Karpas-422 (cell line): ENCODE measurements at regions not wholly inside any gene's neighbourhood (a gene's known extent, or its start where the extent isn't known, plus 50 kb on each side); places are given as distances from the start of the nearest gene placed in this dataset.

Source experiments
- DNase-seq: peaks from one replicate; pipeline ENCODE4 v3.0.0-alpha.2; 2015
- H2AFZ ChIP-seq: fragments of 200-600 bp; sonication (generic); 2 replicates; pipeline ENCODE4 v1.6.1; 2014; ENCODE audit warnings: antibody characterized with exemption, low read length, mixed read lengths
- H3K27ac ChIP-seq: fragments of 200-600 bp; sonication (generic); 2 replicates; pipeline ENCODE4 v1.5.1; 2014; ENCODE audit warnings: mild to moderate bottlenecking, low read length, moderate library complexity
- H3K27me3 ChIP-seq: fragments of 200-600 bp; sonication (generic); 2 replicates; pipeline ENCODE4 v1.6.1; 2014; ENCODE audit warnings: low read length, mixed read lengths
- H3K36me3 ChIP-seq: fragments of 200-600 bp; sonication (generic); 2 replicates; pipeline ENCODE4 v1.6.1; 2014; ENCODE audit warnings: low read length, mixed read lengths; ENCODE audit not compliant: insufficient read depth
- H3K4me1 ChIP-seq: fragments of 200-600 bp; sonication (generic); 2 replicates; pipeline ENCODE4 v1.6.1; 2014; ENCODE audit warnings: mild to moderate bottlenecking, low read length, mixed read lengths
- H3K4me2 ChIP-seq: fragments of 200-600 bp; sonication (generic); 2 replicates; pipeline ENCODE4 v1.6.1; 2014; ENCODE audit warnings: low read length, low read depth, mild to moderate bottlenecking; ENCODE audit not compliant: poor library complexity, severe bottlenecking
- H3K4me3 ChIP-seq: fragments of 200-600 bp; sonication (generic); 2 replicates; pipeline ENCODE4 v1.5.1; 2014; ENCODE audit warnings: mild to moderate bottlenecking, antibody characterized with exemption, low read length, mixed read lengths
- H3K79me2 ChIP-seq: fragments of 200-600 bp; sonication (generic); 2 replicates; pipeline ENCODE4 v1.6.1; 2014; ENCODE audit warnings: mild to moderate bottlenecking, low read length, mixed read lengths
- H3K9ac ChIP-seq: fragments of 200-600 bp; sonication (generic); 2 replicates; pipeline ENCODE4 v1.6.0; 2014; ENCODE audit warnings: low read length
- H3K9me2 ChIP-seq: fragments of 200-600 bp; sonication (generic), shearing (Covaris generic); replicated peaks from 2 replicates; pipeline ENCODE4 v1.6.0; 2014; ENCODE audit warnings: mild to moderate bottlenecking, low read length, moderate library complexity; ENCODE audit not compliant: insufficient read depth
- H3K9me3 ChIP-seq: fragments of 300-700, 200-600 bp; sonication (generic); 2 replicates; pipeline ENCODE4 v1.6.1; 2014; ENCODE audit warnings: low read length, mixed read lengths
- H4K20me1 ChIP-seq: fragments of 200-600 bp; sonication (generic); 2 replicates; pipeline ENCODE4 v1.6.1; 2014; ENCODE audit warnings: mild to moderate bottlenecking, antibody characterized with exemption, low read length, low read depth; ENCODE audit not compliant: insufficient read depth

GRCh38 chr2:156136566-156136965, 196.0 kb downstream of the NR4A2 start:
- no peaks in the 10 kb centered on the region for H3K27me3 ChIP-seq
- H3K4me1 ChIP-seq = no peaks in the 10 kb centered on the region
- no peaks in the 10 kb centered on the region for H3K36me3 ChIP-seq
- H4K20me1 ChIP-seq = no peaks in the 10 kb centered on the region
- no peak overlapping the region for H2AFZ ChIP-seq
- no peak overlapping the region for H3K27ac ChIP-seq
- no peaks in the 10 kb centered on the region for H3K9me2 ChIP-seq
- H3K4me2 ChIP-seq = no peak overlapping the region
- H3K79me2 ChIP-seq = no peaks in the 10 kb centered on the region
- DNase-seq = no peak
- peaks cover 7% of the 10 kb centered on the region for H3K9me3 ChIP-seq
- no peak overlapping the region for H3K9ac ChIP-seq
- no peak overlapping the region for H3K4me3 ChIP-seq

- Histone ChIP-seq H3K4me1 (no peaks in the 10 kb centered on the region), H3K27ac (no peak overlapping the region), H3K27me3 (no peaks in the 10 kb centered on the region), H3K4me2 (no peak overlapping the region), H3K9ac (no peak overlapping the region), H3K36me3 (no peaks in the 10 kb centered on the region), H3K9me2 (no peaks in the 10 kb centered on the region), H4K20me1 (no peaks in the 10 kb centered on the region), H3K79me2 (no peaks in the 10 kb centered on the region), H3K9me3 (peaks cover 8% of the 10 kb centered on the region), H3K4me3 (no peak overlapping the region), H2AFZ (no peak overlapping the region)
- no peak for DNase-seq
Observed at GRCh38 chr2:156134887-156135286, 197.6 kb downstream of the NR4A2 start.

GRCh38 chr2:156132941-156133340, 199.6 kb downstream of the NR4A2 start:
- Histone ChIP-seq H3K79me2 (no peaks in the 10 kb centered on the region), H3K4me2 (no peak overlapping the region), H3K27me3 (no peaks in the 10 kb centered on the region), H2AFZ (no peak overlapping the region), H3K4me3 (no peak overlapping the region), H3K9me2 (no peaks in the 10 kb centered on the region), H3K27ac (no peak overlapping the region), H3K36me3 (no peaks in the 10 kb centered on the region), H3K4me1 (no peaks in the 10 kb centered on the region), H3K9ac (no peak overlapping the region), H4K20me1 (no peaks in the 10 kb centered on the region), H3K9me3 (peaks cover 11% of the 10 kb centered on the region)
- DNase-seq = no peak

GRCh38 chr2:156132130-156132529, 200.4 kb downstream of the NR4A2 start:
- no peak overlapping the region for H3K4me2 ChIP-seq
- no peaks in the 10 kb centered on the region for H4K20me1 ChIP-seq
- no peak overlapping the region for H3K4me3 ChIP-seq
- no peaks in the 10 kb centered on the region for H3K79me2 ChIP-seq
- H2AFZ ChIP-seq = no peak overlapping the region
- H3K27me3 ChIP-seq = no peaks in the 10 kb centered on the region
- H3K9me2 ChIP-seq = no peaks in the 10 kb centered on the region
- H3K36me3 ChIP-seq = no peaks in the 10 kb centered on the region
- no peaks in the 10 kb centered on the region for H3K4me1 ChIP-seq
- H3K27ac ChIP-seq = no peak overlapping the region
- H3K9ac ChIP-seq = no peak overlapping the region
- H3K9me3 ChIP-seq = peaks cover 11% of the 10 kb centered on the region
- no peak for DNase-seq

- Histone ChIP-seq H3K4me3 (no peak overlapping the region), H3K27me3 (no peaks in the 10 kb centered on the region), H3K9me3 (peaks cover 11% of the 10 kb centered on the region), H3K9me2 (no peaks in the 10 kb centered on the region), H3K4me1 (no peaks in the 10 kb centered on the region), H3K79me2 (no peaks in the 10 kb centered on the region), H3K9ac (no peak overlapping the region), H3K4me2 (no peak overlapping the region), H4K20me1 (no peaks in the 10 kb centered on the region), H2AFZ (no peak overlapping the region), H3K36me3 (no peaks in the 10 kb centered on the region), H3K27ac (no peak overlapping the region)
- DNase-seq = no peak
Observed at GRCh38 chr2:156129227-156129626, 203.3 kb downstream of the NR4A2 start.

GRCh38 chr2:156125018-156125417, 207.5 kb downstream of the NR4A2 start:
- Histone ChIP-seq H3K36me3 (no peaks in the 10 kb centered on the region), H3K4me3 (no peak overlapping the region), H3K79me2 (no peaks in the 10 kb centered on the region), H3K9me2 (no peaks in the 10 kb centered on the region), H4K20me1 (no peaks in the 10 kb centered on the region), H3K27ac (no peak overlapping the region), H3K9ac (no peak overlapping the region), H3K4me2 (no peak overlapping the region), H2AFZ (no peak overlapping the region), H3K9me3 (peaks cover 12% of the 10 kb centered on the region), H3K27me3 (no peaks in the 10 kb centered on the region), H3K4me1 (no peaks in the 10 kb centered on the region)
- DNase-seq = no peak

- Histone ChIP-seq H3K4me3 (no peak overlapping the region), H3K36me3 (no peaks in the 10 kb centered on the region), H3K9ac (no peak overlapping the region), H4K20me1 (no peaks in the 10 kb centered on the region), H3K9me3 (peaks cover 8% of the 10 kb centered on the region), H3K27ac (no peak overlapping the region), H3K79me2 (no peaks in the 10 kb centered on the region), H3K9me2 (no peaks in the 10 kb centered on the region), H3K4me2 (no peak overlapping the region), H3K4me1 (no peaks in the 10 kb centered on the region), H2AFZ (no peak overlapping the region), H3K27me3 (no peaks in the 10 kb centered on the region)
- DNase-seq = no peak
Observed at GRCh38 chr2:156124458-156124857, 208.1 kb downstream of the NR4A2 start.

GRCh38 chr2:156118753-156119416, 213.6 kb downstream of the NR4A2 start:
- Histone ChIP-seq H2AFZ (no peak overlapping the region), H3K79me2 (no peaks in the 10 kb centered on the region), H3K9me2 (no peaks in the 10 kb centered on the region), H3K4me2 (no peak overlapping the region), H3K27me3 (no peaks in the 10 kb centered on the region), H3K4me3 (no peak overlapping the region), H3K9ac (no peak overlapping the region), H3K4me1 (no peaks in the 10 kb centered on the region), H3K9me3 (peaks cover 12% of the 10 kb centered on the region; the same call in 1 of the 2 replicates), H3K27ac (no peak overlapping the region), H3K36me3 (no peaks in the 10 kb centered on the region), H4K20me1 (no peaks in the 10 kb centered on the region)
- DNase-seq = no peak
